WTC11 (cell line): ENCODE measurements at regions not wholly inside any gene's neighbourhood (a gene's known extent, or its start where the extent isn't known, plus 50 kb on each side); places are given as distances from the start of the nearest gene placed in this dataset.

Source experiments
- ATAC-seq: fragments of 200-7000 bp; cut with Tn5 transposase; 2 replicates; pipeline ENCODE4 v1.10.0; 2021; ENCODE audit warnings: mild to moderate bottlenecking, moderate library complexity
- CTCF ChIA-PET: fragments of 300-600 bp; sonication (Branson Sonifier 250); formaldehyde crosslinking; loops from one replicate; lab custom pipeline; 2021; ENCODE audit warnings: antibody characterized with exemption; lab: Charles Lee
- POLR2A ChIA-PET: fragments of 350-600 bp; sonication (Branson Sonifier 250); formaldehyde crosslinking; loops from one replicate; lab custom pipeline; 2021; ENCODE audit warnings: antibody characterized with exemption; lab: Charles Lee
- DNase-seq: peaks from one replicate; pipeline ENCODE4 v3.0.0; 2021; ENCODE audit warnings: low spot score
- H3K27ac Mint-ChIP-seq: 2 replicates; pipeline ENCODE4 v1.8.0; 2021; ENCODE audit warnings: mixed read lengths
- H3K27me3 Mint-ChIP-seq: 2 replicates; pipeline ENCODE4 v1.8.0; 2021; ENCODE audit warnings: low read depth, mild to moderate bottlenecking, moderate library complexity, mixed read lengths
- H3K36me3 Mint-ChIP-seq: 2 replicates; pipeline ENCODE4 v1.8.0; 2021; ENCODE audit warnings: mixed read lengths
- H3K4me1 Mint-ChIP-seq: 2 replicates; pipeline ENCODE4 v1.8.0; 2022; ENCODE audit warnings: mixed read lengths
- H3K4me3 Mint-ChIP-seq: 2 replicates; pipeline ENCODE4 v1.8.0; 2021; ENCODE audit warnings: mild to moderate bottlenecking, moderate library complexity, mixed read lengths
- H3K9me3 Mint-ChIP-seq: 2 replicates; pipeline ENCODE4 v1.8.0; 2021; ENCODE audit warnings: mixed read lengths
- AFF4 ChIP-seq: sonication (generic); formaldehyde crosslinking; IDR thresholded peaks from 2 replicates; pipeline ENCODE4 v1.8.1; 2023; ENCODE audit warnings: mild to moderate bottlenecking, missing genetic modification reagents, borderline replicate concordance
- ATF1 ChIP-seq: sonication (generic); formaldehyde crosslinking; IDR thresholded peaks from 2 replicates; pipeline ENCODE4 v1.8.1; 2023; ENCODE audit warnings: mild to moderate bottlenecking, moderate library complexity, missing genetic modification reagents
- ATF3 ChIP-seq: sonication (generic); formaldehyde crosslinking; conservative IDR thresholded peaks from 2 replicates; pipeline ENCODE4 v1.8.1; 2022; ENCODE audit warnings: mild to moderate bottlenecking, missing genetic modification reagents
- CREM ChIP-seq: sonication (generic); formaldehyde crosslinking; IDR thresholded peaks from 2 replicates; pipeline ENCODE4 v1.8.1; 2022; ENCODE audit warnings: mild to moderate bottlenecking, missing genetic modification reagents, moderate library complexity
- ELF4 ChIP-seq: sonication (generic); formaldehyde crosslinking; IDR thresholded peaks from 2 replicates; pipeline ENCODE4 v1.8.1; 2022; ENCODE audit warnings: low read depth, mild to moderate bottlenecking, moderate library complexity, missing genetic modification reagents
- EMX1 ChIP-seq: fragments of 250-450 bp; sonication (Bioruptor Pico); IDR thresholded peaks from 2 replicates; pipeline ENCODE4 v1.8.0; 2021; ENCODE audit warnings: mild to moderate bottlenecking
- IRF2 ChIP-seq: sonication (generic); formaldehyde crosslinking; IDR thresholded peaks from 2 replicates; pipeline ENCODE4 v1.8.0; 2022; ENCODE audit warnings: low read depth, missing genetic modification reagents, borderline replicate concordance
- JUN ChIP-seq: sonication (generic); formaldehyde crosslinking; IDR thresholded peaks from 2 replicates; pipeline ENCODE4 v1.8.0; 2023; ENCODE audit warnings: mild to moderate bottlenecking, missing genetic modification reagents
- KAT7 ChIP-seq: sonication (generic); formaldehyde crosslinking; IDR thresholded peaks from 2 replicates; pipeline ENCODE4 v1.8.1; 2023; ENCODE audit warnings: missing genetic modification reagents, mild to moderate bottlenecking, borderline replicate concordance
- MAX ChIP-seq: sonication (generic); formaldehyde crosslinking; IDR thresholded peaks from 2 replicates; pipeline ENCODE4 v1.8.0; 2022; ENCODE audit warnings: mild to moderate bottlenecking, missing genetic modification reagents
- NR2C2 ChIP-seq: sonication (generic); formaldehyde crosslinking; IDR thresholded peaks from 2 replicates; pipeline ENCODE4 v1.8.0; 2022; ENCODE audit warnings: mild to moderate bottlenecking, missing genetic modification reagents
- OVOL2 ChIP-seq: fragments of 250-450 bp; sonication (Bioruptor Pico); IDR thresholded peaks from 2 replicates; pipeline ENCODE4 v1.9.0; 2021; ENCODE audit warnings: mild to moderate bottlenecking, borderline replicate concordance
- PRRX2 ChIP-seq: fragments of 250-450 bp; sonication (Bioruptor Pico); IDR thresholded peaks from 2 replicates; pipeline ENCODE4 v1.8.0; 2021; ENCODE audit warnings: mild to moderate bottlenecking
- SOX15 ChIP-seq: fragments of 250-450 bp; sonication (Bioruptor Pico); IDR thresholded peaks from 2 replicates; pipeline ENCODE4 v1.9.0; 2021; ENCODE audit warnings: mild to moderate bottlenecking
- TCF7 ChIP-seq: sonication (generic); formaldehyde crosslinking; IDR thresholded peaks from 2 replicates; pipeline ENCODE4 v1.8.0; 2022; ENCODE audit warnings: mild to moderate bottlenecking, low read depth, missing genetic modification reagents, moderate library complexity
- USF2 ChIP-seq: sonication (generic); formaldehyde crosslinking; IDR thresholded peaks from 2 replicates; pipeline ENCODE4 v1.8.1; 2023; ENCODE audit warnings: mild to moderate bottlenecking, missing genetic modification reagents, moderate library complexity
- ZNF317 ChIP-seq: sonication (generic); formaldehyde crosslinking; IDR thresholded peaks from 2 replicates; pipeline ENCODE4 v1.8.1; 2023; ENCODE audit warnings: low read depth, mild to moderate bottlenecking, moderate library complexity, missing genetic modification reagents, borderline replicate concordance
- ZNF396 ChIP-seq: fragments of 250-450 bp; sonication (Bioruptor Pico); IDR thresholded peaks from 2 replicates; pipeline ENCODE4 v1.8.0; 2021; ENCODE audit warnings: mild to moderate bottlenecking, moderate library complexity, borderline replicate concordance
- ZNF512 ChIP-seq: sonication (generic); formaldehyde crosslinking; IDR thresholded peaks from 2 replicates; pipeline ENCODE4 v1.8.1; 2022; ENCODE audit warnings: missing genetic modification reagents, borderline replicate concordance
- ZNF532 ChIP-seq: fragments of 250-450 bp; sonication (Bioruptor Pico); IDR thresholded peaks from 2 replicates; pipeline ENCODE4 v1.9.0; 2021; ENCODE audit warnings: mild to moderate bottlenecking, borderline replicate concordance
- ZNF671 ChIP-seq: fragments of 250-450 bp; sonication (Bioruptor Pico); IDR thresholded peaks from 2 replicates; pipeline ENCODE4 v1.8.0; 2021; ENCODE audit warnings: mild to moderate bottlenecking

- ATAC-seq = no peak
- CTCF ChIA-PET = no interaction called here
- POLR2A ChIA-PET = no interaction called here
- Mint-ChIP-seq H3K27me3 (no peaks in the 10 kb centered on the region), H3K36me3 (peaks cover 6% of the 10 kb centered on the region)
- TF ChIP-seq ZNF396 (CRISPR knock-in tag) (no peak), ZNF512 (CRISPR knock-in tag) (no peak), JUN (CRISPR knock-in tag) (no peak), ZNF532 (CRISPR knock-in tag) (no peak), EMX1 (CRISPR knock-in tag) (no peak), CREM (no peak), KAT7 (no peak), AFF4 (no peak), IRF2 (CRISPR knock-in tag) (no peak), ATF3 (no peak), ELF4 (CRISPR knock-in tag) (no peak), PRRX2 (CRISPR knock-in tag) (no peak), ATF1 (no peak)
- TF ChIP-seq, all 79 proteins: peak for 0
- H3K9me3 Mint-ChIP-seq = peaks cover 19% of the 10 kb centered on the region
- DNase-seq = no peak
- H3K4me3 Mint-ChIP-seq = no peak overlapping the region
- no peaks in the 10 kb centered on the region for H3K4me1 Mint-ChIP-seq
- H3K27ac Mint-ChIP-seq = no peak overlapping the region
Observed at GRCh38 chr4:20022471-20022870, 229.2 kb upstream of the SLIT2 start.

GRCh38 chr4:20020056-20020455 is 231.6 kb upstream of the SLIT2 start:
- ATAC-seq (no peak), DNase-seq (no peak)
- POLR2A ChIA-PET = no interaction called here
- Mint-ChIP-seq H3K9me3 (peaks cover 19% of the 10 kb centered on the region), H3K36me3 (peaks cover 6% of the 10 kb centered on the region), H3K4me3 (no peak overlapping the region), H3K27ac (no peak overlapping the region), H3K4me1 (no peaks in the 10 kb centered on the region), H3K27me3 (no peaks in the 10 kb centered on the region)
- CTCF ChIA-PET = no interaction called here
- TF ChIP-seq SOX15 (CRISPR knock-in tag) (no peak), USF2 (CRISPR knock-in tag) (no peak), TCF7 (no peak), OVOL2 (CRISPR knock-in tag) (no peak), ATF3 (no peak), ZNF671 (CRISPR knock-in tag) (no peak), ZNF317 (CRISPR knock-in tag) (no peak), MAX (CRISPR knock-in tag) (no peak), NR2C2 (CRISPR knock-in tag) (no peak)
